SK-N-MC (cell line): ENCODE measurements at regions not wholly inside any gene's neighbourhood (a gene's known extent, or its start where the extent isn't known, plus 50 kb on each side); places are given as distances from the start of the nearest gene placed in this dataset.

ENCODE experiments used
- EZH2 ChIP-seq: fragments of 200-600 bp; sonication (generic); IDR thresholded peaks from one replicate; pipeline ENCODE4 v1.6.1; 2017; ENCODE audit warnings: antibody characterized with exemption
- FOXP2 ChIP-seq: optimal IDR thresholded peaks from 2 replicates; pipeline ENCODE3; 2011; ENCODE audit warnings: mild to moderate bottlenecking, moderate library complexity; ENCODE audit not compliant: insufficient read depth; ENCODE audit errors: extremely low read length, control extremely low read depth
- POLR2AphosphoS5 ChIP-seq: IDR thresholded peaks from 2 replicates; pipeline ENCODE4 v1.6.1; 2012; ENCODE audit warnings: mild to moderate bottlenecking, low read depth, low read length, borderline replicate concordance

GRCh38 chr12:107503129-107503855 lies 182.3 kb upstream of the PWP1 start:
- TF ChIP-seq POLR2AphosphoS5 (no peak), EZH2 (no peak), FOXP2 (no peak)
